Upper lobe of right lung (tissue), 1 donor: ENCODE measurements at regions not wholly inside any gene's neighbourhood (a gene's known extent, or its start where the extent isn't known, plus 50 kb on each side); places are given as distances from the start of the nearest gene placed in this dataset.

ENCODE experiments used
- ATAC-seq: fragments of 200-7000 bp; cut with Tn5 transposase; one replicate; pipeline ENCODE4 v1.9.1; 2020; ENCODE audit warnings: mild to moderate bottlenecking, moderate library complexity
- DNase-seq: peaks from one replicate; pipeline ENCODE4 v3.0.0-alpha.2; 2020
- H3K27ac ChIP-seq: fragments of 200-600 bp; one replicate; pipeline ENCODE4 v1.8.0; 2022
- H3K27me3 ChIP-seq: fragments of 200-600 bp; one replicate; pipeline ENCODE4 v1.8.0; 2022; ENCODE audit warnings: mild to moderate bottlenecking
- H3K36me3 ChIP-seq: fragments of 200-600 bp; one replicate; pipeline ENCODE4 v1.8.0; 2022
- H3K4me1 ChIP-seq: fragments of 200-600 bp; one replicate; pipeline ENCODE4 v1.8.0; 2022
- H3K4me3 ChIP-seq: fragments of 200-600 bp; one replicate; pipeline ENCODE4 v1.8.0; 2022; ENCODE audit warnings: mild to moderate bottlenecking
- H3K9me3 ChIP-seq: fragments of 200-600 bp; one replicate; pipeline ENCODE4 v1.8.0; 2022
- CTCF ChIP-seq: fragments of 200-600 bp; IDR thresholded peaks from one replicate; pipeline ENCODE4 v1.8.0; 2022; ENCODE audit warnings: antibody characterized with exemption
- intact Hi-C: fragments of 100-400 bp; cut with DNase I; formaldehyde crosslinking; loops from one replicate; pipeline ENCODE4 v1.11.0; 2022
- donor health status: DM: no; HTN: yes; CAD: no; lungs with severe emphysema.

DNA sequence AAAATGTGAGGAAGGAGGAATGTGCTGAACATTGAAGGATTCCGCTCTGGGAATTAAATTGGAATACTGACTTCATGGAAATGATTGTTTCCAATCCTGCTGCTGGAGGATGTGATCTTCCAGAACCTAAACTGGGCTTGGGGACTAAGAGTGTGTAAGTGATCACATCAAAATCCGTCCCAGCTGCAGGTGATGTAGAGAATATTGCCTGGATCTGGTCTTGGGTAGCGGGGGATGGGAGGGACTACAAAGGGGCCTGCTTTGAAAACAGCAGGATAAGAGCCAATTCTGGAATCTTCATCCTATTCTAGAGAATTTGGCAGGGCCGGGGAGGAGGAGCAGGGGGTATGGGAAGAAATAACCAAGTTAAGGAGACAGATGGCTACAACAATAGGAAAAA is 552.2 kb upstream of the FZD8 start:
- H3K36me3 ChIP-seq, result no peaks in the 10 kb centered on the region
- DNase-seq (no peak), ATAC-seq (no peak)
- H3K4me1 ChIP-seq, result no peaks in the 10 kb centered on the region
- no peak overlapping the region for H3K27ac ChIP-seq
- H3K4me3 ChIP-seq, result no peak overlapping the region
- no peaks in the 10 kb centered on the region for H3K9me3 ChIP-seq
- TF ChIP-seq CTCF, result no peak
- no peaks in the 10 kb centered on the region for H3K27me3 ChIP-seq
- intact Hi-C loops, result no loop called here

DNA sequence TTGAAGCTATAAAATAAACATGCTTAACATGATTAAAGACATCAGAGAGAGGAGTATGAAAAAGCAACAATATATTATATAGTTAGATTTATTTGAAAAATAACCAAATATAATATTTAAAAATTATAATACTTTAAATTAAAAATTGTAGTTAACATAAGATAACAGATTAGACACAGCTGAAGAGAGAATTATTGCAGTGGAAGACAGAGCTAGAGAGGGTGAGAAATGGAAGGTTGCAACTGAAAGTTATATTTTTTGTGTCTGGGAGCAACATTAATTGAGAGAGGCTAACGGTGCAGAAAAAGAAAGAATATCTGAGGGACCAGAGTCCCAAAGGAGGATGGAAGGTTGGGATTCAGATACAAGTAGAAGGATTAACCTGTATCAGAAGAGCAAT is 548.9 kb upstream of the FZD8 start:
- Histone ChIP-seq H3K36me3 (no peaks in the 10 kb centered on the region), H3K9me3 (no peaks in the 10 kb centered on the region), H3K27ac (no peak overlapping the region), H3K4me1 (no peaks in the 10 kb centered on the region), H3K4me3 (no peak overlapping the region), H3K27me3 (no peaks in the 10 kb centered on the region)
- ATAC-seq (no peak), DNase-seq (no peak)
- intact Hi-C loops, result no loop called here
- no peak for TF ChIP-seq CTCF

- H3K9me3 ChIP-seq, result no peaks in the 10 kb centered on the region
- ATAC-seq (no peak), DNase-seq (no peak)
- H3K4me1 ChIP-seq, result no peaks in the 10 kb centered on the region
- TF ChIP-seq CTCF, result no peak
- no peak overlapping the region for H3K4me3 ChIP-seq
- H3K36me3 ChIP-seq, result no peaks in the 10 kb centered on the region
- intact Hi-C loops, result no loop called here
- no peaks in the 10 kb centered on the region for H3K27me3 ChIP-seq
- no peak overlapping the region for H3K27ac ChIP-seq
These were observed 546.4 kb upstream of the FZD8 start for GRCh38 chr10:36188461-36188860.

DNA sequence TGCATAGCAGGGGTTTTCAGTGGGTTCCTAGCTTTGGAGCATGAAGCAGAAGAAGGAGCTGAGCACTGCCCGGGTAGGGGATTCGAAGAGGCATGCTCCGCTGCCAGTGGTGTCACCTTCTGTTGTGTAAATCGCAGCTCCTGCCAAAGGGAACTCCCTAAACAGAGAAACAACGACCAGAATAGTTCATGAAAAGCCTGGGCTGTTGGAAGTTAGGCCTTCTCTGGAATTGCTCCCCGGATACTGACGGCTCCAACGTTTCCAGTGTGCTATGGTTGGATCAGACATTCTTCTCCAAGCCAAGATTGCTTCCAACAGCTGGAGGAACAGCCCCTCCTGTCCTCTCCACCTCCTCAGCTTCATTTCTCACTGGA is 546.0 kb upstream of the FZD8 start:
- no peaks in the 10 kb centered on the region for H3K27me3 ChIP-seq
- H3K4me1 ChIP-seq, result no peaks in the 10 kb centered on the region
- no peak for TF ChIP-seq CTCF
- ATAC-seq (no peak), DNase-seq (no peak)
- no peaks in the 10 kb centered on the region for H3K9me3 ChIP-seq
- no peak overlapping the region for H3K4me3 ChIP-seq
- H3K36me3 ChIP-seq, result no peaks in the 10 kb centered on the region
- intact Hi-C loops, result no loop called here
- no peak overlapping the region for H3K27ac ChIP-seq

DNA sequence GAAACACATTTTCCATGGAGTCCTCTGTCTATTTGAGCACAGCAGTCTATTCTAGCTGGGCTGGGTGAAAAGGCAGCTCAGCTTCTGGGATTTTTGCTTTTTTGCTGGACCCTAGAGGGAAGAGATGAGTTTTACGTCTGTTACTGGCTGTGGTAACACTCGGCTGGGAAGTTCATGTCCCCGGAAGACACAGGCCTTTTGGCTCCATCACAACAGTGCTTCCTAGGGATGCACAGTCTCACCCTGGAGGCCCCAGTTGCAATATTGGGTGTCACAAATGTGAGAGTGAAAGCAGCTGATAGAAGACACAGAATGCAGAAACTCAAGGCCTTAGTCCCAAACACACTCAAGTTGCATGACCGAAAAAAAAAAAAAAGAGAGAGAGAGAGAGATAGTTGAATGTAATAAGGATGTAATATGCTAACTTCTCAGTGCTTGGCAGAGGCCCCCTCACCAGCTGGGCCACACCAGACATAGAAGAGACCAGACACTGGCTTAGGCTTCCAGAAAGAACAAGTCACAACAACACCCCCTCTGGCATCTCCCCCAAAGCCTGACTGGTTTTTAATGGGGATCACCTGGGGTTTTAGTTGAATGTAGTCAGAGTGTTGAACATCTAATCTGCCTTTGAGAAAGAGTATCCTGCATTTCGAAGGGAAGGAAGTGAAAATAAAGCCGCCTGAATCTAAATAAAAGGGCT is 545.4 kb upstream of the FZD8 start:
- intact Hi-C loops, result no loop called here
- no peaks in the 10 kb centered on the region for H3K9me3 ChIP-seq
- no peaks in the 10 kb centered on the region for H3K36me3 ChIP-seq
- no peak overlapping the region for H3K4me3 ChIP-seq
- H3K27ac ChIP-seq, result no peak overlapping the region
- no peaks in the 10 kb centered on the region for H3K4me1 ChIP-seq
- TF ChIP-seq CTCF, result no peak
- ATAC-seq (no peak), DNase-seq (no peak)
- no peaks in the 10 kb centered on the region for H3K27me3 ChIP-seq

- intact Hi-C loops, result no loop called here
- H3K4me1 ChIP-seq, result no peaks in the 10 kb centered on the region
- H3K27me3 ChIP-seq, result no peaks in the 10 kb centered on the region
- H3K27ac ChIP-seq, result no peak overlapping the region
- H3K4me3 ChIP-seq, result no peak overlapping the region
- DNase-seq, result no peak
- no peaks in the 10 kb centered on the region for H3K36me3 ChIP-seq
- no peaks in the 10 kb centered on the region for H3K9me3 ChIP-seq
- no peak for ATAC-seq
- no peak for TF ChIP-seq CTCF
These were observed 543.0 kb upstream of the FZD8 start for GRCh38 chr10:36185097-36185496.
